K562 (cell line): ENCODE measurements at regions not wholly inside any gene's neighbourhood (a gene's known extent, or its start where the extent isn't known, plus 50 kb on each side); places are given as distances from the start of the nearest gene placed in this dataset.

Experiments
- ATAC-seq: fragments of 200-7000 bp; cut with Tn5 transposase; 3 replicates; pipeline ENCODE4 v1.9.1; 2020; ENCODE audit warnings: moderate library complexity
- BruUV-seq: library from RNA; stranded (reverse); fragments of 400-500 nt; replicated peaks from 2 replicates; lab custom pipeline; 2021; lab: Mats Ljungman, UMichigan
- CTCF ChIA-PET: fragments of 300-600 bp; formaldehyde crosslinking; extraction: SDS; loops from one replicate; lab custom pipeline; 2021; ENCODE audit warnings: low intra/inter-chr PET ratio; lab: Yijun Ruan, JAX
- POLR2A ChIA-PET: fragments of 300-600, 350-650 bp; sonication (Branson Sonifier 250); formaldehyde crosslinking; extraction: SDS; loops from one replicate; lab custom pipeline; 2021; ENCODE audit warnings: antibody characterized with exemption, inconsistent platforms; lab: Yijun Ruan, JAX
- DNase-seq, 4 experiments: peaks; one replicate each; pipeline versions ENCODE4 v3.0.0 to v3.0.0-alpha.2; 2011 to 2018; ENCODE audit warnings: low spot score in 3 of 4, mixed read lengths in 3 of 4; ENCODE audit errors: extremely low read depth in 1 of 4
- FAIRE-seq: peaks from 2 replicates; lab custom pipeline; 2011; peaks lifted over from hg19 to GRCh38; lab: Jason Lieb, UNC
- H2AFZ ChIP-seq: 2 replicates; pipeline ENCODE4 v1.6.0; 2011; ENCODE audit warnings: low read depth, low read length, control low read depth, inconsistent platforms
- H3K27ac ChIP-seq: fragments of 200-600 bp; 3 replicates; pipeline ENCODE4 v1.8.0; 2011; ENCODE audit warnings: low read depth, mild to moderate bottlenecking, control low read depth, inconsistent platforms, low read length, moderate library complexity, mixed read lengths; ENCODE audit errors: extremely low read depth
- H3K27me3 ChIP-seq, 2 experiments: fragments of 300-600 bp in 1 of 2; 2 replicates in 1 of 2; 3 replicates in 1 of 2; pipeline versions ENCODE4 v1.6.0 to v1.8.0; 2011; ENCODE audit warnings: inconsistent platforms in 2 of 2, low read length in 2 of 2, mild to moderate bottlenecking in 1 of 2, mixed read lengths in 1 of 2, moderate library complexity in 1 of 2; ENCODE audit not compliant: control insufficient read depth in 2 of 2, insufficient read depth in 2 of 2
- H3K36me3 ChIP-seq: fragments of 300-600 bp; 3 replicates; pipeline ENCODE4 v1.8.0; 2011; ENCODE audit warnings: mild to moderate bottlenecking, low read length, inconsistent platforms; ENCODE audit not compliant: control insufficient read depth, insufficient read depth
- H3K4me1 ChIP-seq, 2 experiments: fragments of 200-600 bp in 1 of 2; replicated peaks in 1 of 2; 2 replicates in 1 of 2; 3 replicates in 1 of 2; pipeline versions ENCODE4 v1.5.1 to v1.8.0; 2011; ENCODE audit warnings: inconsistent platforms in 2 of 2, low read length in 2 of 2, mild to moderate bottlenecking in 1 of 2, mixed read lengths in 1 of 2, moderate library complexity in 1 of 2; ENCODE audit not compliant: control insufficient read depth in 2 of 2, insufficient read depth in 2 of 2
- H3K4me2 ChIP-seq: 2 replicates; pipeline ENCODE4 v1.6.1; 2011; ENCODE audit warnings: low read length, control low read depth, inconsistent platforms, mixed read lengths; ENCODE audit not compliant: insufficient read depth
- H3K4me3 ChIP-seq: fragments of 200-600 bp; sonication (generic), shearing (Covaris generic); 2 replicates; pipeline ENCODE4 v1.5.1; 2016; ENCODE audit warnings: control low read depth, inconsistent platforms
- H3K79me2 ChIP-seq: fragments of 200-600 bp; 3 replicates; pipeline ENCODE4 v1.8.0; 2011; ENCODE audit warnings: low read length, inconsistent platforms; ENCODE audit not compliant: control insufficient read depth, insufficient read depth
- H3K9ac ChIP-seq, 2 experiments: 2 replicates each; pipeline versions ENCODE4 v1.6.0 to v1.6.1; 2011; ENCODE audit warnings: low read depth in 2 of 2, low read length in 2 of 2, control low read depth in 1 of 2, inconsistent platforms in 1 of 2, mild to moderate bottlenecking in 1 of 2, mixed read lengths in 1 of 2; ENCODE audit not compliant: insufficient read depth in 1 of 2
- H3K9me1 ChIP-seq: one replicate; pipeline ENCODE4 v1.6.0; 2011; ENCODE audit warnings: inconsistent platforms, mild to moderate bottlenecking, low read length, moderate library complexity; ENCODE audit not compliant: control insufficient read depth, insufficient read depth
- H3K9me3 ChIP-seq: replicated peaks from 2 replicates; pipeline ENCODE4 v1.5.1; 2011; ENCODE audit warnings: low read depth, low read length, inconsistent platforms; ENCODE audit not compliant: control insufficient read depth, insufficient read depth
- H4K20me1 ChIP-seq: replicated peaks from 2 replicates; pipeline ENCODE4 v1.6.1; 2011; ENCODE audit warnings: low read length, inconsistent platforms, mixed read lengths; ENCODE audit not compliant: control insufficient read depth, insufficient read depth
- BRF2 ChIP-seq: IDR thresholded peaks from 3 replicates; pipeline ENCODE4 v1.6.1; 2011; ENCODE audit warnings: borderline replicate concordance, mild to moderate bottlenecking; ENCODE audit not compliant: insufficient read length, insufficient read depth
- CEBPB ChIP-seq: fragments of 450-650 bp; IDR thresholded peaks from 2 replicates; pipeline ENCODE4 v1.6.1; 2016; ENCODE audit warnings: missing genetic modification characterization, missing compliant biosample characterization
- HDAC2 ChIP-seq: fragments of 450-650 bp; IDR thresholded peaks from 2 replicates; pipeline ENCODE4 v1.6.1; 2016; ENCODE audit warnings: mild to moderate bottlenecking
- POU5F1 ChIP-seq: fragments of 150-350 bp; IDR thresholded peaks from 2 replicates; pipeline ENCODE4 v1.6.1; 2014; ENCODE audit warnings: borderline replicate concordance, low read length, low read depth, mild to moderate bottlenecking; ENCODE audit not compliant: partially characterized antibody
- RFX7 ChIP-seq: fragments of 250-450 bp; sonication (Bioruptor Pico); IDR thresholded peaks from 2 replicates; pipeline ENCODE4 v1.5.1; 2021; ENCODE audit warnings: mild to moderate bottlenecking
- RNF219 ChIP-seq: fragments of 250-450 bp; sonication (Bioruptor Pico); IDR thresholded peaks from 2 replicates; pipeline ENCODE4 v1.5.0; 2022; ENCODE audit warnings: mild to moderate bottlenecking
- STAT5A ChIP-seq: IDR thresholded peaks from 2 replicates; pipeline ENCODE4 v1.6.1; 2012; ENCODE audit warnings: low read length, inconsistent platforms, borderline replicate concordance
- TARDBP ChIP-seq: fragments of 450-650 bp; IDR thresholded peaks from 2 replicates; pipeline ENCODE4 v1.6.1; 2016
- TCF15 ChIP-seq: fragments of 250-450 bp; sonication (Bioruptor Pico); IDR thresholded peaks from 2 replicates; pipeline ENCODE4 v1.8.0; 2022; ENCODE audit warnings: moderate library complexity, mild to moderate bottlenecking, inconsistent platforms
- XRCC5 ChIP-seq: fragments of 200-400 bp; formaldehyde crosslinking; IDR thresholded peaks from 2 replicates; pipeline ENCODE4 v1.6.1; 2017; ENCODE audit warnings: low read depth, mild to moderate bottlenecking, low read length
- ZBTB49 ChIP-seq: sonication (generic); formaldehyde crosslinking; IDR thresholded peaks from 2 replicates; pipeline ENCODE4 v1.8.0; 2022; ENCODE audit warnings: missing genetic modification reagents, mild to moderate bottlenecking, borderline replicate concordance
- ZKSCAN1 ChIP-seq: fragments of 150-350 bp; IDR thresholded peaks from 2 replicates; pipeline ENCODE4 v1.6.1; 2016; ENCODE audit warnings: low read depth, low read length
- WGBS: fragments of 100-300 bp; shearing (Covaris generic); methylation state at CpG from one replicate; pipeline ENCODE4 v1.1.6; 2016; ENCODE audit warnings: low coverage, mixed read lengths; ENCODE audit not compliant: insufficient coverage; ENCODE audit errors: missing lambda C conversion rate; 5-methylcytosine and 5-hydroxymethylcytosine counted together
- in situ Hi-C: fragments of 300-500 bp; cut with MboI; formaldehyde crosslinking; loops from 4 replicates; pipeline ENCODE4 v1.15.0; 2018; ENCODE audit warnings: inconsistent platforms, mixed read lengths
- intact Hi-C: fragments of 100-400 bp; cut with micrococcal nuclease; formaldehyde crosslinking; loops from 2 replicates; pipeline ENCODE4 v1.14.2; 2022

GRCh38 chr11:80023386-80023785 is 582.6 kb upstream of the TENM4 start:
- TF ChIP-seq ZKSCAN1 (no peak), TARDBP (no peak), HDAC2 (no peak)
- no peak for FAIRE-seq
- intact Hi-C loops (no loop called here), in situ Hi-C loops (no loop called here)
- no peak for ATAC-seq
- Histone ChIP-seq H3K79me2 (no peaks in the 10 kb centered on the region), H3K36me3 (no peaks in the 10 kb centered on the region), H4K20me1 (no peaks in the 10 kb centered on the region), H3K27me3 (no peaks in the 10 kb centered on the region), H3K9ac (no peak overlapping the region), H3K4me2 (no peak overlapping the region), H3K4me3 (no peak overlapping the region), H2AFZ (no peak overlapping the region), H3K9me1 (no peaks in the 10 kb centered on the region), H3K27ac (no peak overlapping the region), H3K4me1 (no peaks in the 10 kb centered on the region), H3K9me3 (no peaks in the 10 kb centered on the region)
- DNase-seq, result no peak
- BruUV-seq, result no TSS peak
- CTCF ChIA-PET, result no interaction called here
- POLR2A ChIA-PET, result no interaction called here

- Histone ChIP-seq H3K4me3 (no peak overlapping the region), H3K9me1 (no peaks in the 10 kb centered on the region), H3K36me3 (no peaks in the 10 kb centered on the region), H3K79me2 (no peaks in the 10 kb centered on the region), H2AFZ (no peak overlapping the region), H3K4me1 (no peaks in the 10 kb centered on the region), H3K9ac (no peak overlapping the region), H3K4me2 (no peak overlapping the region), H3K27ac (no peak overlapping the region), H4K20me1 (no peaks in the 10 kb centered on the region), H3K27me3 (no peaks in the 10 kb centered on the region), H3K9me3 (no peaks in the 10 kb centered on the region)
- BruUV-seq, result no TSS peak
- intact Hi-C loops (no loop called here), in situ Hi-C loops (no loop called here)
- 0% methylated on average over 1 of the region's 1 CpG for WGBS
- POLR2A ChIA-PET, result no interaction called here
- no peak for FAIRE-seq
- DNase-seq, result no peak
- ATAC-seq, result no peak
- CTCF ChIA-PET, result no interaction called here
- no peak for TF ChIP-seq RFX7
- TF ChIP-seq ZBTB49 (CRISPR knock-in tag), result no peak
- TF ChIP-seq XRCC5, result no peak
- no peak for TF ChIP-seq TCF15
- TF ChIP-seq STAT5A, result no peak
- TF ChIP-seq BRF2, result no peak
- no peak for TF ChIP-seq POU5F1
- no peak for TF ChIP-seq CEBPB
- no peak for TF ChIP-seq RNF219 (CRISPR knock-in tag)
These were observed 569.7 kb upstream of the TENM4 start for GRCh38 chr11:80010536-80010935.
